Tibial artery (tissue), 4 donors: ENCODE measurements at regions not wholly inside any gene's neighbourhood (a gene's known extent, or its start where the extent isn't known, plus 50 kb on each side); places are given as distances from the start of the nearest gene placed in this dataset.

ENCODE experiments used
- DNase-seq, 2 donors: peaks; one replicate each; pipeline ENCODE4 v3.0.0-alpha.2; 2019
- H3K27ac ChIP-seq, 2 donors: fragments of 200-600 bp; sonication (generic) in 1 of 2; 1 replicate in 1 of 2; 2 replicates in 1 of 2; pipeline ENCODE4 v1.5.1; 2018 to 2019; ENCODE audit warnings: mild to moderate bottlenecking in 1 of 2
- H3K27me3 ChIP-seq, 2 donors: fragments of 200-600 bp; sonication (generic) in 1 of 2; one replicate each; pipeline versions ENCODE4 v1.5.1 to v1.6.0; 2016 to 2019
- H3K36me3 ChIP-seq, 3 donors: fragments of 200-600 bp; sonication (generic) in 2 of 3; one replicate each; pipeline ENCODE4 v1.5.1; 2016 to 2019; ENCODE audit warnings: mild to moderate bottlenecking in 2 of 3
- H3K4me1 ChIP-seq, 4 donors: fragments of 200-600 bp; sonication (generic) in 2 of 4; 1 replicate in 3 of 4; 2 replicates in 1 of 4; pipeline ENCODE4 v1.5.1; 2016 to 2019
- H3K4me3 ChIP-seq, 2 donors: fragments of 200-600 bp; sonication (generic) in 1 of 2; 1 replicate in 1 of 2; 2 replicates in 1 of 2; pipeline ENCODE4 v1.5.1; 2018 to 2019; ENCODE audit warnings: mild to moderate bottlenecking in 2 of 2
- H3K9me3 ChIP-seq, 3 donors: fragments of 200-600 bp; sonication (generic) in 1 of 3; one replicate each; pipeline ENCODE4 v1.5.1; 2016 to 2019
- intact Hi-C: fragments of 100-400 bp; cut with DNase I; formaldehyde crosslinking; loops from one replicate; pipeline ENCODE4 v1.15.0; 2023; ENCODE audit warnings: low total_unique reads
- TF ChIP-seq, protein P1 (sequence below), 2 experiments: fragments of 200-600 bp in 1 of 2; fragments of 450-650 bp in 1 of 2; IDR thresholded peaks; one replicate each; pipeline ENCODE4 v1.5.1; 2017 to 2019; ENCODE audit warnings: antibody characterized with exemption in 2 of 2, mild to moderate bottlenecking in 1 of 2, moderate library complexity in 1 of 2

DNA sequence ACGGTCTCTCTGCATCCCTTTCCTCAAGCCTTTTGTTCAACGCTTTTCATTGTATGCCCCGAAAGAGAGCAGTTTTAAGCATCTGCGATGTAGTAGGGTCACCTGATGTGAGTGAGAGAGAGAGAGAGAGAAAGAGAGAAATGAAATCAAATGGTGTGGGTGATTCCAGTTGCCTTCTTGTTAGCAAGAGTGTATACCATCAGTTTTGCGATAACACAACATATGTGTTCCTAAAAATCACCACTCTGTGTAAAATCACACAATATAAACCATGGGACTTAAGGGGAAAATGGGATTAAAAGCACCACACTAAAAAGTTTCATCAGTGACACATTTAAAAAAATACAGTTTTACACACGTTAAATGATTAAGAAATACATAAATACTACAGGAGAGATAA lies 1102.7 kb upstream of the EEF2KMT start:
- no peaks in the 10 kb centered on the region for H3K27me3 ChIP-seq
- H3K4me1 ChIP-seq: no peaks in the 10 kb centered on the region
- H3K9me3 ChIP-seq: no peaks in the 10 kb centered on the region
- TF ChIP-seq, protein P1, sequence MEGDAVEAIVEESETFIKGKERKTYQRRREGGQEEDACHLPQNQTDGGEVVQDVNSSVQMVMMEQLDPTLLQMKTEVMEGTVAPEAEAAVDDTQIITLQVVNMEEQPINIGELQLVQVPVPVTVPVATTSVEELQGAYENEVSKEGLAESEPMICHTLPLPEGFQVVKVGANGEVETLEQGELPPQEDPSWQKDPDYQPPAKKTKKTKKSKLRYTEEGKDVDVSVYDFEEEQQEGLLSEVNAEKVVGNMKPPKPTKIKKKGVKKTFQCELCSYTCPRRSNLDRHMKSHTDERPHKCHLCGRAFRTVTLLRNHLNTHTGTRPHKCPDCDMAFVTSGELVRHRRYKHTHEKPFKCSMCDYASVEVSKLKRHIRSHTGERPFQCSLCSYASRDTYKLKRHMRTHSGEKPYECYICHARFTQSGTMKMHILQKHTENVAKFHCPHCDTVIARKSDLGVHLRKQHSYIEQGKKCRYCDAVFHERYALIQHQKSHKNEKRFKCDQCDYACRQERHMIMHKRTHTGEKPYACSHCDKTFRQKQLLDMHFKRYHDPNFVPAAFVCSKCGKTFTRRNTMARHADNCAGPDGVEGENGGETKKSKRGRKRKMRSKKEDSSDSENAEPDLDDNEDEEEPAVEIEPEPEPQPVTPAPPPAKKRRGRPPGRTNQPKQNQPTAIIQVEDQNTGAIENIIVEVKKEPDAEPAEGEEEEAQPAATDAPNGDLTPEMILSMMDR (IDR thresholded peaks at IDR 0.05): no peak
- intact Hi-C loops: no loop called here
- DNase-seq: no peak
- no peaks in the 10 kb centered on the region for H3K36me3 ChIP-seq
- no peak overlapping the region for H3K4me3 ChIP-seq
- no peak overlapping the region for H3K27ac ChIP-seq

DNA sequence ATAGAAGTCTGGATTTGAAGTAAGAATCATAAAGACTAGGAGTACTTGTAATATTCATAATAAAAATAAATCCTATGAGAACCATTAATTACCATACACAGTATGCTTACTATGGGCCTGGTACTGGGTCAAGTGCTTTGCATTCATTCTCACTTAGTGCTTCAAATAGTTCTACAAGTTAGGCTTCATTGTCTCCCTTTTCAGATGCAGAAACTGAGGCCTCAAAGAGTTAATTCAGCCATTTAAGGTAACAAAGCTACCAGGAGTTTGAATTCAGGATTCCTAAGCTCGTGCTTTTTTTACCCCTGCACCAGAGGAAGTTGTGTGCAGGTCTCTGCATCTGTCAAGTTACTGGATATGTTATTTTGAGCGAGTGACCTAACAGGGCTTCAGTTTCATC lies 1098.4 kb upstream of the EEF2KMT start:
- no peaks in the 10 kb centered on the region for H3K36me3 ChIP-seq
- no peak overlapping the region for H3K27ac ChIP-seq
- no peaks in the 10 kb centered on the region for H3K9me3 ChIP-seq
- no peak for DNase-seq
- H3K27me3 ChIP-seq: no peaks in the 10 kb centered on the region
- H3K4me3 ChIP-seq: no peak overlapping the region
- H3K4me1 ChIP-seq: no peaks in the 10 kb centered on the region
- TF ChIP-seq, protein P1 (IDR thresholded peaks at IDR 0.05): no peak
- intact Hi-C loops: no loop called here

DNA sequence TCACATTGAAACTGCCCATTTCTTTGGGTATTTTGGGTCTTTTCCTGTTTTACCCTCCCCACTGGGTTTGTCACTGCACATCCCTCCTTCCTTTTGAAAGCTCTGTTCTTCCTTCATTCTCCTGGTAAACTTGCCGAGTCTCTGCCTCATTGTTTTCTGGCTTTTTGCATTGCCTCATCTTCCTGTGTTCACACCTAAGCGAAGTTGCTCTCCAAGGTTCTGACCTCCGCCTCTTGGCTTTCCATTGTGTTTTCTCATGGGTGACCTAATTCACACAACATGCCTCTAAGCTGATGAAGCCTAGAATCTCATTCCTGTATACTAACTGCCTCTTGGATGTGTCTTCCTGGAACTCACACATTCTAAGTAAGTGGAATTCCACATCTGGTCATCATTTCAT lies 1096.1 kb upstream of the EEF2KMT start:
- no peaks in the 10 kb centered on the region for H3K27me3 ChIP-seq
- intact Hi-C loops: no loop called here
- H3K36me3 ChIP-seq: no peaks in the 10 kb centered on the region
- H3K4me3 ChIP-seq: no peak overlapping the region
- no peaks in the 10 kb centered on the region for H3K4me1 ChIP-seq
- no peak overlapping the region for H3K27ac ChIP-seq
- DNase-seq: no peak
- no peaks in the 10 kb centered on the region for H3K9me3 ChIP-seq
- TF ChIP-seq, protein P1 (IDR thresholded peaks at IDR 0.05): no peak

- H3K27ac ChIP-seq: no peak overlapping the region
- intact Hi-C loops: no loop called here
- no peak for DNase-seq
- no peaks in the 10 kb centered on the region for H3K4me1 ChIP-seq
- H3K9me3 ChIP-seq: no peaks in the 10 kb centered on the region
- H3K27me3 ChIP-seq: no peaks in the 10 kb centered on the region
- H3K4me3 ChIP-seq: no peak overlapping the region
- H3K36me3 ChIP-seq: no peaks in the 10 kb centered on the region
- TF ChIP-seq, protein P1 (IDR thresholded peaks at IDR 0.05): no peak
Measured at GRCh38 chr16:6192984-6193383, 1095.4 kb upstream of the EEF2KMT start.

- H3K9me3 ChIP-seq: no peaks in the 10 kb centered on the region
- no peaks in the 10 kb centered on the region for H3K36me3 ChIP-seq
- H3K4me3 ChIP-seq: no peak overlapping the region
- TF ChIP-seq, protein P1 (IDR thresholded peaks at IDR 0.05): no peak
- DNase-seq: no peak
- no peak overlapping the region for H3K27ac ChIP-seq
- no peaks in the 10 kb centered on the region for H3K27me3 ChIP-seq
- intact Hi-C loops: no loop called here
- H3K4me1 ChIP-seq: no peaks in the 10 kb centered on the region
Measured at GRCh38 chr16:6192532-6192931, 1094.9 kb upstream of the EEF2KMT start.

- H3K27ac ChIP-seq: no peak overlapping the region
- no peak for DNase-seq
Measured at GRCh38 chr16:6190776-6191175, 1093.2 kb upstream of the EEF2KMT start.

More at GRCh38 chr16:6190776-6191175, 1093.2 kb upstream of the EEF2KMT start:
- H3K4me1 ChIP-seq: no peaks in the 10 kb centered on the region
- no peaks in the 10 kb centered on the region for H3K36me3 ChIP-seq
- TF ChIP-seq, protein P1 (IDR thresholded peaks at IDR 0.05): no peak
- H3K9me3 ChIP-seq: no peaks in the 10 kb centered on the region
- intact Hi-C loops: no loop called here
- no peaks in the 10 kb centered on the region for H3K27me3 ChIP-seq
- H3K4me3 ChIP-seq: no peak overlapping the region
